Keratinocyte (primary cell): ENCODE measurements at regions not wholly inside any gene's neighbourhood (a gene's known extent, or its start where the extent isn't known, plus 50 kb on each side); places are given as distances from the start of the nearest gene placed in this dataset.

Experiments used
- DNase-seq: peaks from one replicate; pipeline ENCODE4 v3.0.0-alpha.2; 2011; ENCODE audit warnings: low read depth, missing footprints, low spot score
- FAIRE-seq: peaks from 2 replicates; lab custom pipeline; 2011; peaks lifted over from hg19 to GRCh38; lab: Jason Lieb, UNC
- H2AFZ ChIP-seq: 2 replicates; pipeline ENCODE4 v1.6.0; 2012; ENCODE audit warnings: low read length, control low read depth, inconsistent platforms; ENCODE audit not compliant: control insufficient read depth
- H3K27ac ChIP-seq: 2 replicates; pipeline ENCODE4 v1.5.1; 2011; ENCODE audit warnings: low read length; ENCODE audit not compliant: control insufficient read depth, insufficient read depth
- H3K27me3 ChIP-seq: 3 replicates; pipeline ENCODE4 v1.6.0; 2011; ENCODE audit warnings: low read length; ENCODE audit not compliant: control insufficient read depth, insufficient read depth; ENCODE audit errors: extremely low read depth
- H3K36me3 ChIP-seq, 2 experiments: 2 replicates in 1 of 2; 3 replicates in 1 of 2; pipeline ENCODE4 v1.5.1; 2011; ENCODE audit warnings: low read length in 2 of 2, mild to moderate bottlenecking in 1 of 2; ENCODE audit not compliant: control insufficient read depth in 2 of 2, insufficient read depth in 2 of 2; ENCODE audit errors: extremely low read depth in 1 of 2
- H3K4me1 ChIP-seq: 3 replicates; pipeline ENCODE4 v1.5.1; 2011; ENCODE audit warnings: low read length; ENCODE audit not compliant: control insufficient read depth, insufficient read depth; ENCODE audit errors: extremely low read depth
- H3K4me2 ChIP-seq: 3 replicates; pipeline ENCODE4 v1.6.0; 2011; ENCODE audit warnings: low read depth, low read length; ENCODE audit not compliant: control insufficient read depth, insufficient read depth; ENCODE audit errors: extremely low read depth
- H3K4me3 ChIP-seq, 3 experiments: fragments of 200-600 bp in 1 of 3; sonication (generic) in 1 of 3; 2 replicates in 2 of 3; 3 replicates in 1 of 3; pipeline ENCODE4 v1.5.1; 2011 to 2016; ENCODE audit warnings: low read length in 3 of 3, mild to moderate bottlenecking in 3 of 3, control low read depth in 2 of 3, inconsistent platforms in 1 of 3, low read depth in 1 of 3, mixed read lengths in 1 of 3, mixed run types in 1 of 3, moderate library complexity in 1 of 3; ENCODE audit not compliant: control insufficient read depth in 2 of 3, insufficient read depth in 2 of 3; ENCODE audit errors: extremely low read depth in 1 of 3
- H3K79me2 ChIP-seq: 2 replicates; pipeline ENCODE4 v1.6.0; 2012; ENCODE audit warnings: low read length; ENCODE audit not compliant: control insufficient read depth, insufficient read depth
- H3K9ac ChIP-seq: 3 replicates; pipeline ENCODE4 v1.6.0; 2011; ENCODE audit warnings: low read length; ENCODE audit not compliant: control insufficient read depth, insufficient read depth; ENCODE audit errors: extremely low read depth
- H3K9me1 ChIP-seq: 3 replicates; pipeline ENCODE4 v1.6.0; 2011; ENCODE audit warnings: low read length; ENCODE audit not compliant: control insufficient read depth, insufficient read depth; ENCODE audit errors: extremely low read depth
- H3K9me3 ChIP-seq: 2 replicates; pipeline ENCODE4 v1.5.1; 2012; ENCODE audit warnings: low read depth, low read length; ENCODE audit not compliant: control insufficient read depth
- H4K20me1 ChIP-seq: 3 replicates; pipeline ENCODE4 v1.6.0; 2011; ENCODE audit warnings: low read length; ENCODE audit not compliant: control insufficient read depth, insufficient read depth; ENCODE audit errors: extremely low read depth
- CTCF ChIP-seq, 3 experiments: IDR thresholded peaks in 1 of 3; conservative IDR thresholded peaks in 1 of 3; optimal IDR thresholded peaks in 1 of 3; 2 replicates in 2 of 3; 3 replicates in 1 of 3; pipeline versions ENCODE3 to v1.5.1; 2011; ENCODE audit warnings: low read length in 3 of 3, mild to moderate bottlenecking in 3 of 3, moderate library complexity in 2 of 3, control low read depth in 1 of 3, inconsistent platforms in 1 of 3; ENCODE audit not compliant: insufficient read depth in 2 of 3; ENCODE audit errors: extremely low read depth in 1 of 3
- EZH2 ChIP-seq: IDR thresholded peaks from one replicate; pipeline ENCODE4 v1.6.1; 2012; ENCODE audit warnings: inconsistent platforms, mild to moderate bottlenecking, low read length, moderate library complexity
- dilution Hi-C: fragments of 300-500 bp; cut with MboI; formaldehyde crosslinking; loops from one replicate; pipeline ENCODE4 v1.7.0; 2020; ENCODE audit warnings: low sequenced_read_pairs; ENCODE audit not compliant: extremely low pct_ligation_motif_present

- no peak for DNase-seq
- dilution Hi-C loops = no loop called here
- no peak for FAIRE-seq
These were observed 220.4 kb upstream of the IRX4 start for GRCh38 chr5:2102819-2103776.

GRCh38 chr5:2101685-2102084, 219.0 kb upstream of the IRX4 start:
- Histone ChIP-seq H3K4me3 (no peak overlapping the region), H3K27ac (no peak overlapping the region), H3K36me3 (no peaks in the 10 kb centered on the region), H3K79me2 (no peaks in the 10 kb centered on the region), H3K4me1 (no peaks in the 10 kb centered on the region), H3K4me2 (no peak overlapping the region), H3K9ac (no peak overlapping the region), H3K9me1 (no peaks in the 10 kb centered on the region), H3K9me3 (no peaks in the 10 kb centered on the region), H4K20me1 (no peaks in the 10 kb centered on the region), H3K27me3 (no peaks in the 10 kb centered on the region), H2AFZ (no peak overlapping the region)
- no peak for TF ChIP-seq EZH2
- no peak for TF ChIP-seq CTCF (optimal IDR thresholded peaks at IDR 0.05 in 1 of 3, IDR thresholded peaks at IDR 0.05 in 1 of 3, conservative IDR thresholded peaks at IDR 0.05 in 1 of 3; ENCODE audit: extremely low read depth in 1 of 3, insufficient read depth in 2 of 3, low read length in 3 of 3)
- dilution Hi-C loops = no loop called here
- FAIRE-seq = no peak
- no peak for DNase-seq

More at GRCh38 chr5:2102819-2103776, 220.4 kb upstream of the IRX4 start:
- no peaks in the 10 kb centered on the region for H3K9me3 ChIP-seq
- no peaks in the 10 kb centered on the region for H3K4me1 ChIP-seq
- H3K4me3 ChIP-seq = no peak overlapping the region
- H3K79me2 ChIP-seq = no peaks in the 10 kb centered on the region
- no peak overlapping the region for H3K4me2 ChIP-seq
- no peaks in the 10 kb centered on the region for H3K27me3 ChIP-seq
- TF ChIP-seq EZH2 (no peak), CTCF (optimal IDR thresholded peaks at IDR 0.05 in 1 of 3, IDR thresholded peaks at IDR 0.05 in 1 of 3, conservative IDR thresholded peaks at IDR 0.05 in 1 of 3; ENCODE audit: extremely low read depth in 1 of 3, insufficient read depth in 2 of 3, low read length in 3 of 3) (no peak)
- no peaks in the 10 kb centered on the region for H3K36me3 ChIP-seq
- H3K9me1 ChIP-seq = no peaks in the 10 kb centered on the region
- no peak overlapping the region for H3K9ac ChIP-seq
- no peak overlapping the region for H3K27ac ChIP-seq
- H4K20me1 ChIP-seq = no peaks in the 10 kb centered on the region
- H2AFZ ChIP-seq = no peak overlapping the region
